Activated gamma-delta T cell treated with anti-CD3 and anti-CD28 coated beads, Interleukin-2, amount 50 U/mL, for 16 hours (primary cell): ENCODE measurements at regions not wholly inside any gene's neighbourhood (a gene's known extent, or its start where the extent isn't known, plus 50 kb on each side); places are given as distances from the start of the nearest gene placed in this dataset.
"Not testable (repeated sequence)": the region's sequence is repeated elsewhere in the genome, so short reads cannot be mapped to it uniquely, and the experiment has no call there.

Source experiments
- DNase-seq: peaks from one replicate; pipeline ENCODE4 v3.0.0-alpha.2; 2020; ENCODE audit warnings: low read depth

- DNase-seq: no peak
Measured at GRCh38 chr3:150357923-150358607, 50.0 kb upstream of the TSC22D2 start.

DNA sequence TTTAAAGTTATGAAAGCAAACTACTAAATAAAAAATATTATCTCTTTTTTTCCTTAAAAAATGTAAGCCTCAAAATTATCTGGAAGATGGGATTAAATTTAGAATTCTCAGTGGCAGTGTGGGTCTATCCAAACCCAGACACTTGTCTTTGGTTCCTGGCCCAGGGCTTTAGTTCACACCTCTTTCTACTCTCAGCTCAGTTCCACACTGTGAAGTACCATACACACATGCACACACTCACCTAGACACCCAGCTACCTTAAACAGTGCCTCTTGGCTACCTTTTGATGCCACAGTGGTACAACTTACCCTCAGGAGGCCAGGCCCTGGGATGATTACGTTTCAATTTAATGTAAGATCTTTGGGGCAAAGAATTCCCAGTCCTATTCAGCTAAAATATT lies 51.0 kb upstream of the TSC22D2 start:
- no peak for DNase-seq

GRCh38 chr3:150355574-150355973 lies 52.5 kb upstream of the TSC22D2 start:
- DNase-seq: no peak

DNA sequence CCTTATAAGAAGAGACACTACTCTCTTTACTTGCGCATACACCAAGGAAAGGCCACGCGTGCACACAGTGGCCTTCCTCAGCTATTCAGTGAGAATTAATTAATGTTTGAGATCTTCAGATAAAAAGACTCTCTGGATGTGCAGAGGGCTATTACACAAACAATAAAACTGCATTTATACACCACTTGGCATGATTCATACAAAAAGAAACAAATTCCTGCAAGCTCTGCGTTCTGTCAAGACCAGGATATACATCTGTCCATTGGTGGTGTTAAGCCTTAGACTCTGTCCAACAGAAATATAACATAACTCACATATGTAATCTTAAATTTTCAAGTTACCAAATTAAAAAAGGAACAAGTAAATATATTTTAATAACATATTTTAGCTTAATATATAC lies 55.2 kb upstream of the TSC22D2 start:
- no peak for DNase-seq

GRCh38 chr3:150351398-150351797 lies 56.7 kb upstream of the TSC22D2 start:
- no peak for DNase-seq

DNA sequence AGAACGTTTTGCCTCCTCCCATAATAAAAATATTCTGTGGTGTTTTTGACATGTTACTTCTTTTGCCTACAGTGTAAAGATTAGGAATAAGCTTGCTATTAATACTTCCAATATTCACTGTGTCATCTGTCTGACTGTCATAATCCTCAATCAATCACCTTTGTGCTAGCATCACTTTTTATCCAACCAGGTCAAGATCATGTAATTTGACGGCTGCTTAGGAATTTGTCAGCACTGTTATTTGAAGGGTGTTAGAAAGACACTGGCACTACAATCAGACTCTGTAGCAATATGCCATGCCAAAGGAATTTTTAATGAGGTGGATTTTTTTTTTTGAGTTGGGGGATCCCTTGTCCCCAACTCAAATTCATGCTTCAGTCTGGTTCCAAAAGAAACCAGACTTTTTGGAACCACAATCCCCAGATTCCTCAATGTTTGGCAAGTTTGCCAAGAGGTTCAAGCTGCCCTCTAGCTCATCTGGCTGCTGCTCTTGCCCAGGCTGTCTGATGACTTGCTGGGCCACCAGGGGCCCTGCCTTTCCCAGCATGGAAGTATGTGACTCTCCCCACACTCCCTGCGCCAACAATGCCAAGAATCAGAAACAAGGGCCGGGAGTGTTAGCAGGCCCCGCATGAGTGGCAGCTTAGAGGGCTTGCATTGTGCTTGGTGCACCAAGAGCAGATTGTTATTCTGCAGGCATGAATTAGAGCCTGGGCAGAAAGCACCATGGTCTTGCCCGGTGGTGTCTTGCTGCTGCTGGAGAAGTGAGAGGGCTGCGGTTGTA lies 58.6 kb upstream of the TSC22D2 start:
- DNase-seq: no peak

GRCh38 chr3:150348500-150348899 lies 59.6 kb upstream of the TSC22D2 start:
- DNase-seq: no peak

GRCh38 chr3:150346981-150347863 lies 60.9 kb upstream of the TSC22D2 start:
- DNase-seq: no peak

- no peak for DNase-seq
Measured at GRCh38 chr3:150346266-150346665, 61.8 kb upstream of the TSC22D2 start.

DNA sequence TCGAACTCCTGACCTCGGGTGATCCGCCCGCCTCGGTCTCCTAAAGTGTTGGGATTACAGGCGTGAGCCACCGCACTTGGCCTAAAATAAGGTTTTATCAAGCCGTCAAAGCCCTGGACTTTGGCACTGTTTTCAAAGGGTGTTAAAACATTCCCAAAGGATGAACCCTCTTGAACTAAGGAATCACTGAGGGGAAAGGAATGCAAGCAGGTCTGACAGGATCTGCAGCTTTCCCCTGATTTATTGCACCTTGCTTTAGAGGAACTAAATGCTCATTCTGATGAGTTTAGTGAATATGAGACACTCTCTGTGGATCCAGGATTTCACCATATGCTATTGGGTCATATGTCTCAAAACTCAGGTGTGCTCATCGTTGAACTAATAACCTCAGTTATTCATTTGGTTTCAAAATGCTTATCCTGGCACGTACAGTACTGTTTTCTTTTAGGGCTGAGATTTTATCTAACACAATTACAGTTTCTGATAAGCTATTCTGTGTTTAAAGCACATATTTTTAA lies 63.0 kb upstream of the TSC22D2 start:
- no peak for DNase-seq

DNA sequence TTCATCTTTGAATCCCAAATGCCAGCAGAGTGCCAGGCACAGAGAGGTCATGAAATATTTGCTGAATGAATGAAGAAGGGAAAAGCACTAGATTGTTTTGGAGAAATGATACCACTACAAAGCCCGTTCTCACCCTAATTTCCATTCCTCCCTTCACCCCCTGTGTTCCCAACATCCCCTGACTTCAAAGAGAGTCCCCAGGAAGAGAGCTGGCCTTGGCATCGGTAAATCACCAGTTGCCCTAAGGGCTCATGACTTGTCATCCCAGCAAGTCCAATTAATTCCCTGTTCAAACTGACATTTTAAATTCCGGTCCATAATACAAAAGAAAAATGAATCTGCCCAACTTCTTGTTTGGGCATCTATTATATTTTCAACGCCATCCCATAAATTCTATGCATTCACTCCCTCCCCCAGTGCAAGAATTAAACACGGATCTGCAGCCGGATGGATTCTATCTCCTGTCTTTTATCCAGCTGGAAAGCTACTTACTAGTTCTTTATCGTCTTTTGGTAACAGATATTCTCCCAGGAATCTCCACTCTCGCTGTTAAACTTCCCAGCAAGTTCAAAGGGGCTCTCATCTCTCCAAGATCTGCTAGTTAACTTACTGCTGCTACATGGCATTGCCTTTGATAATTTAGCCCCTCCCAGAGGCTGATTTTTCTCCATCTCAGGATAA lies 63.9 kb upstream of the TSC22D2 start:
- DNase-seq: no peak

GRCh38 chr3:150342896-150343467 lies 65.1 kb upstream of the TSC22D2 start:
- DNase-seq: no peak

DNA sequence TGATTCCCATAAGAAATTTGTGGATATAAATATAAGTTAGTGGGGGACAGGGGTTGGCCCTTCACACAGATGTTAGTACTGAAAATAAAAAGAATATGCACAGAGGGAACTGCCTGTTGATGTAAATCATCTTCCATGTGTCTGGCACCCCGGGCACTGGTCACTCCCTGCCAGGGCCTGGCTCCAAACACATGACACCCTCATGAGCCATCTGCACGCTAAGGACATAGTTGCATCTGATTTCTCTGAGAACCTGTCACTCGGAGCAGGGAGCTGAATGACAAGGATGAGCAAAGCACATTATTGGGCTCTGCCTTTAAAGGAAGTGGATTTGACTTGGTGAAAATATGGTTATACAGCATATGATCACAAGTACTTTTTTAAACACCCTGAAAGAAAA lies 66.2 kb upstream of the TSC22D2 start:
- no peak for DNase-seq

DNA sequence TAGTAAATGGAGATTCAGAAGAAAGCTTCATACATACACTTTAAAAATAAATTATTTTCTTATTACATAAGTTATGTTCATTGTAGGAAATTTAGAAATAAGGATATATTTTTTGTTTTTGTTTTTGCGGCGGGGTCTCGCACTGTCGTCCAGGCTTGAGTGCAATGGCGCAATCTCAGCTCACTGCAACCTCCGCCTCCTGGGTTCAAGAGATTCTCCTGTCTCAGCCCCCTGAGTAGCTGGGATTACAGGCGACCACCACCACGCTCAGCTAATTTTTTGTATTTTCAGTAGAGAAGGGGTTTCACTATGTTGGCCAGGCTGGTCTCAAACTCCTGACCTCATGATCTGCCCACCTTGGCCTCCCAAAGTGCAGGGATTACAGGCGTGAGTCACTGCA lies 71.7 kb upstream of the TSC22D2 start:
- DNase-seq: not testable (repeated sequence)

DNA sequence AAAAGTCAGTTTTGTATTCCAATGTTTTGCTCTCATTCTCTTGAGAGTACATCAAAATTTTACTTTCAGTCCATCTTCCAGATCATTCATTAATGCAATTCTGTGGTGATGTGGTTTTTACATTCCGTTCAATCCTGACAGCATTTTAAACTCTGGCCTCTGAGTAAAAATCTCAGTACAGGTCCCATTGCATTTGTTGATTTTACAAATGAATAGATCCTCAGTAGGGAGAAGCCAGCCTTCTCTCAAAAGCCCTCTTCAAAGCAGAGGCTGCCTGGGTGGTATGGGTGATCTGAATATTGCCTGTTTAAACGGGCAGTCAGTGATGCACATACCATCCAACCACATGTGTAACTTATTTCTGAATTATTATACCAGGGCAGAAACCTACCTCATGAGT lies 72.5 kb upstream of the TSC22D2 start:
- DNase-seq: no peak

GRCh38 chr3:150334974-150335373 lies 73.1 kb upstream of the TSC22D2 start:
- no peak for DNase-seq

- DNase-seq: no peak
Measured at GRCh38 chr3:150333477-150333876, 74.6 kb upstream of the TSC22D2 start.

DNA sequence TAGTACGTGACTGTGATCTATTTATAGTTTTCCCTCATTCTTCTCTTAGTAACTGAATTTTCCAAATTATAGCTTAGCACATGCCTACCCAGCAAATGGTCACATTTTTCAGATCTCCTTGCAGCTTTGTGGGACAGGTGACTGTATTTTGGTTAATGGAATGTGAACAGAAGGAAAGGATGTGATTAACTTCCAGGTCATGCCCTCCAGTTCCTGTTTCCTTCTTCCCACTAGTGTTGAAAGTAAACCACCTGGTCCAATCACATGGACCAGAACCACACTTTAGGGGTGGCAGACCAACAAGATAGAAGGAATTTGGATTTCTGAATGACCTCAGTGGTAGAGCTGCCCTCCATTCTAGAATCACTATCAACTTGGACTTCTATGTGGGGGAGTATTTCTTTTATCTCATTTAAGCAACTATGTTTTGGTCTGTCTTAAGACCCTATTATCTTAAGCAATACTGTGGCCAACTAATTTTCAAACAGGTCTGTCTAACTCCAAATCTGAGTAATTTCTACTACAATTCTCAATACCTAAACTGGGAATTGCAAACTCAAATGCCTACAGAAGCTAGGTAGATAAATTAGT lies 76.0 kb upstream of the TSC22D2 start:
- no peak for DNase-seq

DNA sequence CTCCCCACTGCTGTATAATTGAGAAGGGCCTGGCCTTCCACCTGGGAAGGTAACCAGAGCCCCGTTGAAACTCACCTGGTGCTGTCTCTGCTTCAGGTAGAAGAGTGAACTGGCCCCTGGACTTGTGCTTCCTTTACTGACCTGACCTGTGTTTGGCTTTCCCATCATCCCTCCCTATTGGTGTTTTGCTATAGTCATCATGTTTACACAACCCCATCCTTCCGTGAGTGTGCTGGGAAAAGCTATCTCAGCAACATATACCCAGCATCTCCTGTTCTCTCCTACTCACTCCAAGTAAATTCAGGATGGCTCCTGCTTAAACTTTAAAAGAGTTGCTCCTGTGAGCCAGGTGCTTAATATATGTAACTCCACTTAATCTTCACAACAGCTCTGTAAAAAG lies 77.2 kb upstream of the TSC22D2 start:
- no peak for DNase-seq

DNA sequence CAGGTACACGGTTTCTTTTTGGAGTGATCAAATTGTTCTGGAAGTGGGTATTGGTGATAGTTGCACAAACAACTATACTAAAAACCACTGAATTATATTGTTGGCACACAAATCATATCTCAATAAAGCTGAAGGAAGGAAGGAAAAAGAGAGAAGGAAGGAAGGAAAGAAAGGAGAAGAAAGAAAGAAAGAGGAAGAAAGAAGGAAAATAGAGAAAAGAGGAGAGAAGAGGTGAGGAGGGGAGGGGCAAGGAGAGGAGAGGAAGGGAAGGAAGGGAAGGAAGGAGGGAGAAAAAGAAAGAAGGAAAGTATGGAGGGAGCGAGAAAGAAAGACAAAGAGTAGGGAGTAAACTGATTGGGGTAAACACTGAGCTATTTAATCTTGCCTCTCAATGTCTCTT lies 77.9 kb upstream of the TSC22D2 start:
- DNase-seq: no peak

- no peak for DNase-seq
Measured at GRCh38 chr3:150329408-150329807, 78.7 kb upstream of the TSC22D2 start.
